CD14-positive monocyte (primary cell): ENCODE measurements at regions not wholly inside any gene's neighbourhood (a gene's known extent, or its start where the extent isn't known, plus 50 kb on each side); places are given as distances from the start of the nearest gene placed in this dataset.

Experiments used
- DNase-seq, 3 donors: peaks; one replicate each; pipeline ENCODE4 v3.0.0-alpha.2; 2011 to 2022
- H2AFZ ChIP-seq: 2 replicates; pipeline ENCODE4 v1.6.0; 2012; ENCODE audit warnings: mild to moderate bottlenecking, low read depth, low read length, inconsistent platforms; ENCODE audit not compliant: insufficient read depth, poor library complexity, severe bottlenecking
- H3K27ac ChIP-seq, 2 donors: 1 replicate in 1 of 2; 2 replicates in 1 of 2; pipeline ENCODE4 v1.5.1; 2012 to 2013; ENCODE audit warnings: low read length in 2 of 2, control low read depth in 1 of 2, inconsistent platforms in 1 of 2, low read depth in 1 of 2, mild to moderate bottlenecking in 1 of 2
- H3K27me3 ChIP-seq, 2 donors: one replicate each; pipeline versions ENCODE4 v1.6.0 to v1.6.1; 2011 to 2013; ENCODE audit warnings: low read length in 2 of 2; ENCODE audit not compliant: control insufficient read depth in 2 of 2, insufficient read depth in 2 of 2
- H3K36me3 ChIP-seq, 2 donors: replicated peaks in 1 of 2; 1 replicate in 1 of 2; 2 replicates in 1 of 2; pipeline versions ENCODE4 v1.5.1 to v1.6.1; 2012 to 2013; ENCODE audit warnings: low read length in 2 of 2, control low read depth in 1 of 2, inconsistent platforms in 1 of 2, mild to moderate bottlenecking in 1 of 2; ENCODE audit not compliant: insufficient read depth in 2 of 2, control insufficient read depth in 1 of 2
- H3K4me1 ChIP-seq, 2 donors: 1 replicate in 1 of 2; 2 replicates in 1 of 2; pipeline versions ENCODE4 v1.5.1 to v1.6.1; 2012 to 2013; ENCODE audit warnings: low read length in 2 of 2, control low read depth in 1 of 2, inconsistent platforms in 1 of 2, mild to moderate bottlenecking in 1 of 2, moderate library complexity in 1 of 2; ENCODE audit not compliant: insufficient read depth in 2 of 2, control insufficient read depth in 1 of 2
- H3K4me2 ChIP-seq: replicated peaks from 2 replicates; pipeline ENCODE3; 2012; ENCODE audit warnings: low read length, moderate library complexity, mild to moderate bottlenecking; ENCODE audit not compliant: poor library complexity, severe bottlenecking; ENCODE audit errors: extremely low read depth
- H3K4me3 ChIP-seq, 3 experiments: fragments of 200-600 bp in 1 of 3; sonication (generic) in 1 of 3; replicated peaks in 1 of 3; 1 replicate in 2 of 3; 2 replicates in 1 of 3; pipeline ENCODE4 v1.5.1; 2011 to 2013; ENCODE audit warnings: low read length in 3 of 3, mild to moderate bottlenecking in 3 of 3, control low read depth in 2 of 3, low read depth in 2 of 3, inconsistent platforms in 1 of 3, moderate library complexity in 1 of 3
- H3K79me2 ChIP-seq: 2 replicates; pipeline ENCODE4 v1.6.0; 2012; ENCODE audit warnings: mild to moderate bottlenecking, control low read depth, inconsistent platforms, low read length, moderate library complexity; ENCODE audit not compliant: insufficient read depth
- H3K9ac ChIP-seq: 2 replicates; pipeline ENCODE4 v1.6.0; 2017; ENCODE audit warnings: low read length, mild to moderate bottlenecking; ENCODE audit not compliant: insufficient read depth, poor library complexity, severe bottlenecking
- H3K9me3 ChIP-seq, 2 donors: replicated peaks in 1 of 2; 1 replicate in 1 of 2; 2 replicates in 1 of 2; pipeline versions ENCODE4 v1.5.1 to v1.6.1; 2012 to 2013; ENCODE audit warnings: low read length in 2 of 2, control low read depth in 1 of 2; ENCODE audit not compliant: control insufficient read depth in 1 of 2, insufficient read depth in 1 of 2
- H4K20me1 ChIP-seq: 2 replicates; pipeline ENCODE4 v1.6.0; 2012; ENCODE audit warnings: mild to moderate bottlenecking, low read length, control low read depth, moderate library complexity; ENCODE audit not compliant: insufficient read depth
- H3K27ac Mint-ChIP-seq, 7 donors: one replicate each; pipeline ENCODE4 v1.8.0; 2020; ENCODE audit warnings: mild to moderate bottlenecking in 7 of 7, mixed read lengths in 7 of 7, moderate library complexity in 6 of 7, inconsistent platforms in 2 of 7
- H3K27me3 Mint-ChIP-seq, 3 donors: one replicate each; pipeline ENCODE4 v1.8.0; 2021 to 2022; ENCODE audit warnings: low read depth in 3 of 3, mild to moderate bottlenecking in 3 of 3, mixed read lengths in 3 of 3, moderate library complexity in 3 of 3, inconsistent platforms in 1 of 3
- H3K36me3 Mint-ChIP-seq, 2 donors: one replicate each; pipeline ENCODE4 v1.8.0; 2020; ENCODE audit warnings: mixed read lengths in 2 of 2, inconsistent platforms in 1 of 2, mild to moderate bottlenecking in 1 of 2
- H3K4me1 Mint-ChIP-seq: one replicate; pipeline ENCODE4 v1.8.0; 2020; ENCODE audit warnings: mild to moderate bottlenecking, mixed read lengths
- H3K4me3 Mint-ChIP-seq, 2 donors: one replicate each; pipeline ENCODE4 v1.8.0; 2020; ENCODE audit warnings: mild to moderate bottlenecking in 2 of 2, mixed read lengths in 2 of 2, moderate library complexity in 1 of 2
- H3K9me3 Mint-ChIP-seq, 7 donors: one replicate each; pipeline ENCODE4 v1.8.0; 2020 to 2022; ENCODE audit warnings: mixed read lengths in 7 of 7, mild to moderate bottlenecking in 6 of 7, moderate library complexity in 6 of 7, inconsistent platforms in 2 of 7
- CTCF ChIP-seq: fragments of 200-600 bp; IDR thresholded peaks from one replicate; pipeline ENCODE4 v1.8.0; 2022; ENCODE audit warnings: antibody characterized with exemption, mild to moderate bottlenecking
- WGBS: methylation state at CpG from one replicate; pipeline ENCODE4 v1.1.5; 2013; ENCODE audit warnings: missing lambda C conversion rate; ENCODE audit not compliant: insufficient coverage; 5-methylcytosine and 5-hydroxymethylcytosine counted together
- intact Hi-C, 2 donors: fragments of 100-400 bp; cut with micrococcal nuclease; formaldehyde crosslinking; loops; one replicate each; pipeline versions ENCODE4 v1.15.0 to v1.15.1; 2023

- H3K4me3 Mint-ChIP-seq, result no peak overlapping the region
- no peak overlapping the region for H3K27ac Mint-ChIP-seq
- intact Hi-C loops, result no loop called here
- Histone ChIP-seq H2AFZ (no peak overlapping the region), H4K20me1 (no peaks in the 10 kb centered on the region), H3K27me3 (no peaks in the 10 kb centered on the region), H3K9ac (no peak overlapping the region), H3K79me2 (no peaks in the 10 kb centered on the region), H3K27ac (no peak overlapping the region), H3K4me1 (no peaks in the 10 kb centered on the region), H3K36me3 (no peaks in the 10 kb centered on the region), H3K9me3 (no peaks in the 10 kb centered on the region), H3K4me2 (no peak overlapping the region), H3K4me3 (no peak overlapping the region)
- peaks cover 0 to 2% (median 0%) of the 10 kb centered on the region in 3 donors for H3K27me3 Mint-ChIP-seq
- WGBS, result no CpG with 5 or more reads among the region's 5 CpGs
- no peak for TF ChIP-seq CTCF
- DNase-seq, result no peak
- peaks cover 0 to 5% (median 2%) of the 10 kb centered on the region in 7 donors for H3K9me3 Mint-ChIP-seq
- no peaks in the 10 kb centered on the region for H3K36me3 Mint-ChIP-seq
- no peaks in the 10 kb centered on the region for H3K4me1 Mint-ChIP-seq
Measured at GRCh38 chr3:132973441-132973840, 64.8 kb upstream of the TMEM108 start.

- H3K9ac ChIP-seq, result no peak overlapping the region
- Mint-ChIP-seq H3K9me3 (peaks cover 0 to 5% (median 2%) of the 10 kb centered on the region in 7 donors), H3K27me3 (peaks cover 0 to 2% (median 0%) of the 10 kb centered on the region in 3 donors), H3K4me3 (no peak overlapping the region), H3K4me1 (no peaks in the 10 kb centered on the region), H3K27ac (no peak overlapping the region), H3K36me3 (no peaks in the 10 kb centered on the region)
- no peaks in the 10 kb centered on the region for H4K20me1 ChIP-seq
- H3K79me2 ChIP-seq, result no peaks in the 10 kb centered on the region
- no peaks in the 10 kb centered on the region for H3K4me1 ChIP-seq
- no peak for TF ChIP-seq CTCF
- no peaks in the 10 kb centered on the region for H3K27me3 ChIP-seq
- no peak overlapping the region for H3K4me2 ChIP-seq
- DNase-seq, result no peak
- no peak overlapping the region for H2AFZ ChIP-seq
- no peak overlapping the region for H3K4me3 ChIP-seq
- no peak overlapping the region for H3K27ac ChIP-seq
- intact Hi-C loops, result no loop called here
- H3K36me3 ChIP-seq, result no peaks in the 10 kb centered on the region
- H3K9me3 ChIP-seq, result no peaks in the 10 kb centered on the region
Measured at GRCh38 chr3:132972333-132972732, 65.9 kb upstream of the TMEM108 start.
